ENCODE measurements at regions not wholly inside any gene's neighbourhood (a gene's known extent, or its start where the extent isn't known, plus 50 kb on each side); places are given as distances from the start of the nearest gene placed in this dataset.

DNA sequence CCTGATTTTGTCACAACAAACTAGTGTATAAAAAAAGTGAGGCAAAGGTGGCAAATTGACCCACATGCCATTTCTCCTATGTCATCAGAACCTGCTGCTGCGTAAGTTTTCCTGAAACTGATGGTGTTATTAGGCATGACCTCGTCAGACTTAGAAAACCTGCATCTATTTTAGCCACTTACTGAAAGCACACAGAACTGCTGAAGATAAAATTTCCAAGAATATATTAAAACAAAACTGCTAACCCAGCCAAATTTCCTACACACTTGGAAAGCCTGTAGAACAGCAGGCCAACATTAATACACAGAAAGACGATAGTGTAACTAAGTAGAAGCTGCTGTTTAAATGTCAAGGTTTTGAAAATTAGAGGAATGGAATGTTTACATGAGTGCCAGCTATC lies 674.5 kb upstream of the CXADR start:
- DNase-seq (ENCODE audit: low read depth in 4 of 4, low spot score in 2 of 4), result no peak

DNA sequence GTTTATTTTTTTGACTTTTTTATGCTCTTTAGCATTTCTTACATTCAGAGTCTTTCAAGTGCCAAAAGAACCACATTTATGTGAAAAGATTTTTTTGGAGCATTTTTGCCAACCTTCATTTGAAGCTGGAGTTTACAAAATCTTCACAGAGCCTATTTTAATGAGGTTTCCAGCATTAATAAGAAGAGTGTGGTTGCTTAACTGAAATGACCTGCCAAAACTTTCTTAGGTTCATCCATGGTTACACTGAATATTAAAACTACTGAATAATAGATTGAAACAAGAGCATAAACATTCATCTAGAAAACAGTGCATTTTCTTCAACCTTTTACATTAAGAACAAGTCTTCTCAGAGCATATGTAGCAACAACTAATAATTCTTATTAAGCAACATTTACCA lies 672.3 kb upstream of the CXADR start:
- no peak for DNase-seq (ENCODE audit: low read depth in 4 of 4, low spot score in 2 of 4)

DNA sequence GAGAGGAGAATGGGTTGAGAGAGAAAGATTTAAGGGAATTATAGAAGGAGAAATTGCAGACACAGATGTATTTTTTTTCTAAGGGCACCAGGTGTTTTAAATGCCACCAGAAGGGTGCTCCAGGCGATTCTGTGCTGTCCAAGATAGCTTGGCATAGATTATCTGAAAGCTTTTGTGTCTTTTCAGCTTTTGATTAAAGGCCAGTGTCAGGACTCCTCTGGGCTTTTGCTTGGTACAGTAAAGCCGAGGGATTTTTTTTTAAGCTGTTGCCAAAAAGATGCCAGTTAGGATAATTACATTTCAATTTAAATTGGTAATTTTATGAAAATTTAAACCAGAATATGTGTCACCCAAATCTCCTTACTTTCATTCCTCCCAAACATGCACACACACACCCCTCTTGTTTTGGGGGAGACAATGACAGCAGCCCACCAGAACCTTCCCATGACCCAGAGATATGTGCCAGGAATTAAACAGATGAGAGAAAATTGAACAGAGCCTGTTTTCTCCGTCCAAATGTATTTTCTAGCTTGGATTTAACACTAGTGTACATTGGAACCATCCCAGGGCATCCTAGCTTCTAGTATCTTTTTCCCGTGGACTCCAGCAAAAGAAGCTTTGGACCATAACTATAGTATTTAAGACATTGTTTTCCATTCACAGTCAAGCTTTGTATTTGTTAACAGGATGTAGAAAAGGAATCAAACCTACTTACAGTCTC lies 670.7 kb upstream of the CXADR start:
- DNase-seq (ENCODE audit: low read depth in 4 of 4, low spot score in 2 of 4), result no peak

DNA sequence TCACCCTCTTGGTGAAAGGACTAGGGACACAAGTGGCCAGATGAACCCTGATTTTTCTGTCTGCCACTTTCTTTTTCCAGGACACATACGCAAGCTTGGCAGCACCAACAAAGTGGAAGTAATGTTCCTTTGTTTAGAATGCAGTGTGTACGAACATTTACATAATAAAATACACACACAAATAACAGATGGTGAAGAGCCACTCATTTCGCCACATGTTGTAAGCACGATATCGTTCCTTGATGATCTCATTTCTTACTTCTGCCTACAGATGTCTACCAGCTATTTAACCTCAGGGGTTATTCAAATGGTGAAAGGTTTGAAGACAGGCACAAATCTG lies 670.2 kb upstream of the CXADR start:
- no peak for DNase-seq (ENCODE audit: low read depth in 4 of 4, low spot score in 2 of 4)

DNA sequence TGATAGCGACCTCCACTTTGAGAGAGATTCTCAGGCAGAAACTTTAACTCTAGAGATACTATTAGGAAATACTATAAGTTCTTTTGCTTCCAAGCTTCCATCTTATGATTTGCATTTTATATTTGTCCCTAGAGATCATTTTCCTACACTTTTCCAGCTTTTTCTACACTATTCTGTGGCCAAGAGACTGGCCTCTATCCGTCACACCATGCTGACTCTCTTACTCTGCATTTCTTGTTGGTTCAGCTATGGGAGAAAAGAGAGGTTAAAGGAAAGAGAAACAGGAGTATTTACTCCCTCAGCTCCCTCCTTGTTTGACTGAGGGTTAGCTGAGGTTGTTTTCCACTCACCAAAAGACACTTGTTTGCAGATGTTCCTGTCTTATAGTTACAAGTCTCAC lies 665.6 kb upstream of the CXADR start:
- DNase-seq (ENCODE audit: low read depth in 4 of 4, low spot score in 2 of 4), result no peak

DNA sequence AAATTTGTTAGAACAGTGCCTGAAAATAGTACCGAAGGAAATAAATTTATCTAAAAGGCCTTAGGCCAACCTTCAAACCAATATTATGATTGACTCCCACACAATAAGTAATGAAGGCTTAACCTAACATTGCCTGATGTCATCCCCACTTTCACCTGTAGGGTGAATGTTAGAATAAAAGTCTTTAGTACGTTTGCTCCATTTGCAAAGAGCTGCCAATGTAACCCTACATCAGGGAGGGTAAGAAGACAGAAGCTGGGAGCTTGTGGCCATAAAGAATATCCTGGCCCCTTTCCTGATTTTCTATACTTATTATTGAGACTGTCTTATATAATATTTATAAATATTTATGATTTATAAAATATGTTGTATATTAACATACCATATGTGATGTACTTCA lies 661.8 kb upstream of the CXADR start:
- no peak for DNase-seq (ENCODE audit: low read depth in 4 of 4, low spot score in 2 of 4)

DNA sequence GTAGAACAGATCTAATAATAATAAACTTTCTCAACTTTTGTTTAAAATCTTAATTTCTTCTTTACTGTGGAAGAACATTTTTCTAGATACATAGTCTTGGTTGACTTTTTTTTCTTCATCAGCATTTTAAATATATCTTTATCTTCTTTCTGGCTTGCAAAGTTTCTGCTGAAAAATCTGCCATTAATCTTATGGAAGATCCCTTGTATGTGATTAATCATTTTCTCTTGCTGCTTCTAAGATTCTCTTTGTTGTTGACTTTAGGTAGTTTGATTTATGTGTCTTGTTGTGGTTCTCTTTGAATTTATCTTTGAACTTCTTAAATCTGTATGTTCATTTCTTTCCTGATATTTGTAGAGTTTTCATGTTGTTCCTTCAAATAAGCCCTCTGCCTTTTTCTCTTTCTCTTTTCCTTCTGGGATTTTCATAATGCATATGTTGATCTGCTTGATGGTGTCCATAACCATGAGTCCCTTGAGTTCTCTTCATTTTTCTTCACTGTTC lies 657.6 kb upstream of the CXADR start:
- DNase-seq (ENCODE audit: low read depth in 4 of 4, low spot score in 2 of 4), result no peak

DNA sequence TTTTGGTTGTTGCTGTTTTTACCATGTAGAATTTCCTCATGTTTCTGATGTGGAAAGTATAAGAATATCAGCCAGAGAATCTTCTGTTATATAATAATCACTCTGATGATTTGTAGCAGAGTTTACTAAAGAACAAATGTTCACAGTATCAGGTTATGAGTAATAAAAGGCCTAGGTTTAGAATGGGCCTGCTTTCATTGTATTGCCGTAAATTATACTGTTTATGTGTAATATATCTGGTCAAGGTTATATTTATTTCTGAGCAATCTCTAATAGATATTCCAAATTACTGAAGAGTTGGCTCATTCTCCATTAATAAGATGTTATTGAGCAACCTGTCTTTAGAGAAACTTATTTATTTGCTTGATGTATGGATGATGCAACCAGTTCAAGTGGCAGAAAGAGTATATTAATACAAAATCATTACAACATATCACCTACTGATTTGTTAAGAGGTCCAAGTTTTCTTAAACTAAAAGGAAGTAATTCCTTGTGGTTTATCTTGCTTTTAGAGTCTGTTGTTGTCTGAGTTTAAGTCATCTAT lies 649.4 kb upstream of the CXADR start:
- DNase-seq (ENCODE audit: low read depth in 4 of 4, low spot score in 2 of 4), result no peak

DNA sequence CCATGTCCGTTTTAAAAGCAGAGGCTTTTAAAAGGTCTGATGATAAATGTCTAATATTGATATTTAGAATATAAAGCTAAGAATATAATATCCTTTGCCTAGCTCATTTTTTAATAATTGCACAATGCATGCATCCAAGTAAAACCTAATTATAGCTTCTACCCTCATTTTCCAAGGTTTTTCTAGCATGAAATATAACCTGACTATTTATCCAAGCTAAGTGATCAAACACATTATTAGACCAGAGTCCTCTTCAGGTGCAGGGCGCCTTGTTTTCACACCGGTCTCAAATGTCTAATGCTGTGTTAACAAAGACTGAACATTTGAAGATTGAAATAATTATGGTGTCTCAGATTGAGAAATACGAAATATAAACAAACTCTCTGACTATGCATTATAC lies 648.9 kb upstream of the CXADR start:
- DNase-seq (ENCODE audit: low read depth in 4 of 4, low spot score in 2 of 4), result no peak

DNA sequence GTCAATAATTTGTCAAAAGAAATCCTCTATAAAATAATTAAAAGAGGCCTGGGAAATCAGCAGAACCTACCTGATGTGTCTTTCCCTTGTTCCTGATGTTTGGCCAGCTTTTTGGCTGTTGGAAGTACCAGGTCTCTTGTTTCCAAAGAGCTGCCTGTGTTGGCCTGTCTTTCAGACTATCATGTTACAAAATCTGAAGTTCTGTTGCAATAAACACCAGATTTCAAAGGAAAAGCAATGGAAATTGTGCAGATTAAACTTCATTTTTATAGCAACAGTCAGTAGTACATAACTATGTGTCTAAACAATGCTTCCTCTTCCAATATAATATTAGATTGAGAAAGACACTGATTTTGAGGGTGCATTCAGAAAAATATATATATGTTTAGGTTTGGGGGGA lies 647.2 kb upstream of the CXADR start:
- DNase-seq (ENCODE audit: low read depth in 4 of 4, low spot score in 2 of 4), result no peak

DNA sequence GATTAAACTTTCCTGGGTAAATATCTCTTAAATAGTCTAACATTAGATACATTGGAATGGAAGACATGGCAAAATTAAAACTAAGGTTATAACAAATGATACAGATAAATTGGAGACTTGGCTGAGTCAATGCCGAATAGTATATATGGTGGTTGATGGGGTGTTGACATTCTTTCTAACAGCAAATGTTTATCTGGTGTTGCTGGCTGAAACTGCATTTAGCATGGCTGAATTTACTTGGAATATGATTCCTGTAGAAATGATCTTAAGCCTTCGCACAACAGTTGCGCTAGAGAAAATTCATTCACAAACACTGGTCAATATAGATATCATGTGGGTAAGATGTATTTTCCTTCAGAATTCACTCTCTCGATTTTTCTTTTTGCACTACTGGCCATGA lies 646.0 kb upstream of the CXADR start:
- no peak for DNase-seq (ENCODE audit: low read depth in 4 of 4, low spot score in 2 of 4)

DNA sequence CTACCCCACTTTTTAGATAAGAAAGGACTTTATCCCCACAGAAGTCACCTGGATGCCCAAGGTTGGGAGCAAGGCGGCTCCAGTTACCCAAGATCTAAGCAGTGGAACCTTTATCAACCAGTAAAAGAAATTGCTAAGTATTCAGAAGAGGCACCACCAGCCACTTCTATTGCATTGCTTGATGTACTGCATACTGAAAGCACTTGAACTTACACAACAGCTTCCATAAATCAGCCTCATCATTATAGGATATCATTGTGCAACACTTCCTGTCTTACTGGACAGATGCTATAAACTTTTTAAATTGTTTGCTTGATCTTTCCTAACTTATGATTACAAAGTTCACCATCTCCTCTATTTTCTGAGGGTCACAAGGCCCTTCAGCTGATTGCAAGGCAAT lies 642.7 kb upstream of the CXADR start:
- no peak for DNase-seq (ENCODE audit: low read depth in 4 of 4, low spot score in 2 of 4)

DNA sequence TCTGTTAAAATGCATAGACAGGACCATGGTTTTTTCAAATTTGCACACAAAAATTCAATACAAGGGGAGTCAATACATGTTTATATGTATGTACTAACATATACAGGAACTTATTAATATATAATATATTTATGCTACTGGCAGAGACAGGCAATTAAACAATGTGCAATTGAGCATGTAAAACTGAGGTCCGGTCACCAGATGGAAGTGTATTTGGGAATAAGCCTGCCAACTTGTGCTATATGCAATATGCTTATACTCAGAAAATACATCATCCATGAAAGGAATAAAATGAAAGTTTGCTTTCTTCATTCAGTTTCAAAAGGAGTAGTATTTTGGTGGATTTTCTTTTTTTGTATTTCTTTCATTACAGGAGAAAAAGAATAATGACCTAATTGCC lies 640.2 kb upstream of the CXADR start:
- DNase-seq (ENCODE audit: low read depth in 4 of 4, low spot score in 2 of 4), result no peak

DNA sequence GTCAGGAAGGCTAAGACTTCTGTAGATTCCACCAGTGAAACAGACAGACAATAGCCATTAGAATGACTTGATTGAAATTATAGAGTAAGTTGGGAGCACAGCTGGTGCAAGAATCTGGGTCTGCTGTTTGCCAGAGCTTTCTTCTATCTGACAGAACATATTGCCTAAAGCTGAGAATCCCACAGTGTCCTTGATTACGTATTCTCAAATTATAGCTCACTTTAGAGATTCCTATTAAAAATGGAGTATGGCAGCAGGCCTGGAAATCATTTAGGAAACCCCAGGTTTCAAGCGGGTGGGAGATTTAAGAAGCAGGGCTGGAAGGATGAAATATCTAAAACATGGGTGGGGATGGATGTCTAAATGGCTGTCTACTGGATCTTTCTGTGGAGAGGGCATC lies 639.7 kb upstream of the CXADR start:
- DNase-seq (ENCODE audit: low read depth in 4 of 4, low spot score in 2 of 4), result no peak

DNA sequence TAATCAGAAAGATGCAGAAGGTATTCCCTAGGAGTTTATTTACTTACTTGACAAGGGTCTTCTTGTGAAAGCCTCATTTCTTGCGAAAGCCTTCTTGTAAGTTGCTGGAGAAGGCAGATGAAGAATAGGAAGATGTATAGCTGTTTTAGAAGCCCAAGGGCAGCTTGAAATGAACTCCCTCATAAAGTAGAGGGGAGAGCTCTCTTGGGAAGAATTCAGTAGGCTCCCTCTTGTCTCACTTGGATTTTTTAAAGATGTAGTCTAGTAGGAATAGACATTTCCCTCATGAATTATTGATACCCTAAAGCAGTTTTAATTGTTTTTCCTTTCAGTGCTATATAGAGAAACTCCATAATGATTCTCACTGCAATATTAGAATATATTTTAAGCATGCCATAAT lies 639.2 kb upstream of the CXADR start:
- DNase-seq (ENCODE audit: low read depth in 4 of 4, low spot score in 2 of 4), result no peak

DNA sequence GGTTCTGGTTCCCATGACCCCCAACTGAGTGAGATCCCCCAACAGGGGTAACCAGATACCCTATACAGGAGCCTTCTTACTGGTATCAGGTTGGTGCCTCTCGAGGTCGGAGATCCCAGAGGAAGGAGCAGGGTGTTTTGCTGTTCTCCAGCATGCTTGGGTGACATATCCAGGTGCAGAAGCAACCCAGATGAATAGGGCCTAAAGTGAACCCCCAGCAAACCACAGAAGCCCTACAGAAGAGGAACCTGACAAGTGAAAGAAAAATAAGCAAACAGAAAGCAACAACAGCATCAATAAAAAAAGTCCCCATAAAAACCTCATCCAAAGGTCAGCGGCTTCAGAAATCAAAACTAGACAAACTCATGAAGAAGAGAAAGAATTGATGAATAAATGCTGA lies 633.4 kb upstream of the CXADR start:
- no peak for DNase-seq (ENCODE audit: low read depth in 4 of 4, low spot score in 2 of 4)

DNA sequence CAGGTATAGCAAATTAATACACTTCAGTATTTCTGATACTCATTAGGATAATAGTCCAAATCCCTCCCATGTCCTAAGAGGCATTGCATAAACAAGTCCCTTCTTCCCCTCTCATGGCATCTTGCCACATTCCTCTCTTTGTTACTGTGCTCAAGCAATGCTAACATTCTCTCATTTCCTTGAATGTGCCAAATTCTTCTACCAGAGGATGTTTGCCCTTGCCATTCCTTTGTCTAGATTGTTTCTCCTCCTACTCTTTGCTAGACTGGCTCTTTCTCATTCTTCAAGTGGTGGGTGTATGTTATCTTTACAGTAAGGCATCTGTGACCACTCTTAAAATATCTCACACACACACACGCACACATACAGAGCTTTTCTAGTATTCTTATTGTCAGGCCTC lies 621.0 kb upstream of the CXADR start:
- no peak for DNase-seq (ENCODE audit: low read depth in 4 of 4, low spot score in 2 of 4)

DNA sequence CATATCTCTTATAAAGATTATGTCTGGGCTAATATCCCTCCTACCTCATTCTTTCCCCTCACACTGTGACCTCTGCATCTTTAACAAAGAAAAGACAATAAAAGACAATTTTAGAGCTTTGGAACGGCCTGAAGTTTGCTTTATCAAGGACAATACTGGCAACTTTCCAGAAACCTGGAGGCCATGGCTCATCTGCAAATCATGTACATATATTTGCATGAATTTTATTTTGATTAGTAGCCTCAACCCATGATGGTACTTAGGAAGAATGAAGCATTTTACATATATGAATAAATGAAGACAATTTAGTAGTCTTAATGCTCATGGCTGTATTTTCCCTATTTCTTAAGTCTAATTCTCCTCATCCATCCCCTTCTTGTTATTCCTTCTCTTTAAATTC lies 612.2 kb upstream of the CXADR start:
- DNase-seq (ENCODE audit: low read depth in 4 of 4, low spot score in 2 of 4), result no peak

DNA sequence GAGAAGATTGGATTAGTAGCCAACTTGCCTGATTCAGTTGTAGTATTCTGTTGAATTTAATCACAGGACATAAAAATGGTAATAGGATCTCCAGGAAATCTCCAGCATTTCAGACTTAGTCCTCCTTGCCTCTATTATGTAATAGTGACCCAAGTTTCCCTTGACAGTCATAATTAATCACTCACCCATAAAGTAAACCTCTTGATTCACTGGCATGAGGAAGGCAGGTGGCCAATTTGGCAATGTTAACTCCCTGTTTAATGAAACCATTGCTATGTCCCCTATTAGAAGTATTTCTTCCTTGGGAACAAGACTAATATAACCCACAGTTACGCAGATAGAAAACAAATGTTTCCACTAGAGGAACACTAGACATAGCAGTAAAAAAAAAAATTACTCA lies 604.8 kb upstream of the CXADR start:
- no peak for DNase-seq (ENCODE audit: low read depth in 4 of 4, low spot score in 2 of 4)

DNA sequence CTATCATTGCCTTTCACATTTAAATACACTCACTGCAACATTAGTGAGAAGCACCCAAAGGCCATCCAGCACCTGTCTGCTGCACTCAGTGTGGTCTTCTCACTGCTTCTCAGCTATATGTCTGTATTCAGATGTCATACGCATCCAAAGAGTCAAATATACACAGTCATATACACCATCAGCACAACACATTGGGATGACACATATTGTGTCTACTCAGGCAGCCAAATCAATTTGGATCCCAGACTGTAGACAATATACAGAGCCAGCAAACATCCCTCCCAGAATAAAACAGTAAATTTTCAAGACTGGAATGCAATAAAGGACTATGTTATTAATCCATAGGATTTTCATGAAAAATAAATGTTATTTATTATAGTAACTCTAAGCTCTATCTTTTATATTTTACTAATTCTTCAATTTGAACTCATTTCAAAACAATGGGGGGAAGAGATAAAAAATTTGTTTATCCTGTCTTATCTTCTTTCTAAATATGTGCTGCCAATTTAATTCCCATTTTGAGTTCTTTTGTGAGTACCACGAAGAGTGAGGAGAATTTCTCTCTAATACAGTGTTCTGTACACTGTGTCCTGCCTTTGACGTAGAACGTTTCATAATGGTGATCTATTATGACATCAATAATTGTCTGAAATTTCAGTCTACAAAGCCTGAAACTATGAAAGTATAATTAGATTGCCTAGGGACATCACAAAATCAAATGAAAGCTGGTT lies 602.2 kb upstream of the CXADR start:
- no peak for DNase-seq (ENCODE audit: low read depth in 4 of 4, low spot score in 2 of 4)

DNA sequence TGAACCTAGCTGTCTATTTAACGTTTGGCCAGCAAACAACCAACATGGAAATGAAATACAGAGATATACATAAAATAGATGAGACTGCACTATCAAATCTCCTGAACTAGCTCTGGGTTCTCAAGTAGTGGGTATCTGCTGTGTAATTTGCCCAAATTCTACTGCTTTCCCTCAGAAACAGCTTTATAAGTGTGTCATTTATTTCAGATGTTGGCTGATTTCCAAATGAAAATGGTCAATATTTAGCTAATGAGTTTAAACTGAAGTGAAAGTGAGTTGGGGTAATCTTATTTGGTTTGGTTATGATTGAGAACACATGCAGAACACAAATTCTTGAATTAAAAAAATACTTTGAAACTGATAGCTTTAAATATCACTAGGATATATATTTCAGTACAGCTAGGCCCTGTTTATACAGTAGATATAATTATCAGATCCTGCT lies 601.7 kb upstream of the CXADR start:
- DNase-seq (ENCODE audit: low read depth in 4 of 4, low spot score in 2 of 4), result no peak

DNA sequence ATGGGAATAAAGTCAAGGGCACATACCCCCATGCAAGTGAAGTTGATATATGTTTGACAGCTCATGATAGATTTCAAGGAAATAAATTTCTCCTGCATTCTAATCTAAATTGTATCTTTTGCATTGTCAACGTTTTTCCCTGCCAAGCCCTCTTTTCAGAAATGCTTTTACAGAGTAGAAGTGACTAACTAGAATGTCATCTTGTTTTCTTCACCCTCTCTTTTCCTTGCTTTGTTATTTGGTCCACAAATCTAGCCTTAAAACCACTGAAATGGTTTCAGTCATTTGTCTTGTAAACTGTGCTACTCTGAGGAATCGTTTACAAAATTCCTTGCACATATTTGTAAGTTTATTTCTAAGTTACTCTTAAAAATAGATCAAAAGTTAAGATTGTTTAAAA lies 600.8 kb upstream of the CXADR start:
- no peak for DNase-seq (ENCODE audit: low read depth in 4 of 4, low spot score in 2 of 4)
